ENCODE measurements at regions not wholly inside any gene's neighbourhood (a gene's known extent, or its start where the extent isn't known, plus 50 kb on each side); places are given as distances from the start of the nearest gene placed in this dataset.

DNA sequence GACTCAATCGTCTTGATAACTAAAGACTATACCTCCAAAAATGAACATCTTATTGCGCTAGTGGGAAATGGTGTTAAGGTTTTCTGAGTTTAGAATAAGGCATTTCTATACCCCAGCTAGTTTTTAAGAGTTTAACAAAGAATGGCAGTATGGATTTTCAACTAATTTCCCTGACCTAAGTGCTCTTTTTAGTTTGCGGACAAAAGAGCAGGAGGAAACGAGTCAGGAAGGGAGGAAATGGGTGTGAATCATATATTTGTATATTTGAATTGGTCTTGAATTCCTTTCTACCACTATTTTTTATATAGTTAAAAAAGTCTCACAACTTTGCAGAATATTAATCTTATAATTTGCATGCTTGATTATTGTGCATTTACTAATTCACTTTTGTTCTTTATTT, 516.3 kb upstream of the ZNF608 start:
- no peak overlapping the region for H3K4me3 Mint-ChIP-seq
- TF ChIP-seq, protein P1, sequence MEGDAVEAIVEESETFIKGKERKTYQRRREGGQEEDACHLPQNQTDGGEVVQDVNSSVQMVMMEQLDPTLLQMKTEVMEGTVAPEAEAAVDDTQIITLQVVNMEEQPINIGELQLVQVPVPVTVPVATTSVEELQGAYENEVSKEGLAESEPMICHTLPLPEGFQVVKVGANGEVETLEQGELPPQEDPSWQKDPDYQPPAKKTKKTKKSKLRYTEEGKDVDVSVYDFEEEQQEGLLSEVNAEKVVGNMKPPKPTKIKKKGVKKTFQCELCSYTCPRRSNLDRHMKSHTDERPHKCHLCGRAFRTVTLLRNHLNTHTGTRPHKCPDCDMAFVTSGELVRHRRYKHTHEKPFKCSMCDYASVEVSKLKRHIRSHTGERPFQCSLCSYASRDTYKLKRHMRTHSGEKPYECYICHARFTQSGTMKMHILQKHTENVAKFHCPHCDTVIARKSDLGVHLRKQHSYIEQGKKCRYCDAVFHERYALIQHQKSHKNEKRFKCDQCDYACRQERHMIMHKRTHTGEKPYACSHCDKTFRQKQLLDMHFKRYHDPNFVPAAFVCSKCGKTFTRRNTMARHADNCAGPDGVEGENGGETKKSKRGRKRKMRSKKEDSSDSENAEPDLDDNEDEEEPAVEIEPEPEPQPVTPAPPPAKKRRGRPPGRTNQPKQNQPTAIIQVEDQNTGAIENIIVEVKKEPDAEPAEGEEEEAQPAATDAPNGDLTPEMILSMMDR (conservative IDR thresholded peaks at IDR 0.05): no peak
- no peaks in the 10 kb centered on the region for H3K27me3 Mint-ChIP-seq (ENCODE audit: low read depth)
- H3K36me3 Mint-ChIP-seq (ENCODE audit: low read depth): peaks cover 9% of the 10 kb centered on the region
- DNase-seq (ENCODE audit: low read depth, low spot score): no peak
- H3K4me1 Mint-ChIP-seq: peaks cover 32% of the 10 kb centered on the region
- peaks cover 19% of the 10 kb centered on the region for H3K9me3 Mint-ChIP-seq
- no peak overlapping the region for H3K27ac Mint-ChIP-seq (ENCODE audit: unreplicated experiment)

GRCh38 chr5:125263356-125263755, 516.9 kb upstream of the ZNF608 start:
- Mint-ChIP-seq H3K27me3 (ENCODE audit: low read depth) (no peaks in the 10 kb centered on the region), H3K4me3 (no peak overlapping the region), H3K27ac (ENCODE audit: unreplicated experiment) (no peak overlapping the region), H3K9me3 (peaks cover 19% of the 10 kb centered on the region), H3K4me1 (peaks cover 27% of the 10 kb centered on the region), H3K36me3 (ENCODE audit: low read depth) (peaks cover 9% of the 10 kb centered on the region)
- no peak for DNase-seq (ENCODE audit: low read depth, low spot score)
- TF ChIP-seq, protein P1 (conservative IDR thresholded peaks at IDR 0.05): no peak

DNA sequence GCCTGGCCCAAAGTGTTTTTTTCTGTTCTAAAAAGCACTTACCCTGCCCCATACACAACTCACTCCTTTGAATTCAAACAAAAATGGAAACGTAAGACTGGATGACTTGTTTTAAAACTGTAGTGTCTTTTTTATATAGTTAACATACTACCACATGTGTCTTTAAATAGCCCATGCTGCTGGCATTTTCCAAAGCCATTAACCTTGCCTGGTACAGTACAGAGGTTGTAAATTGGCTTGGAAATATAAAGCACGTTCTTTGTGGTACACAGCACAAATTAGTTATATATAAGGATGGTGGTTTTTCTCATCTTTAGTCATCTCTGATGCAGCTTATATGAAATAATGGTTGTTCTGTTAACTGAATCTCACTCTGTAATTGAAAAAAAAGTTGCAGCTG, 519.7 kb upstream of the ZNF608 start:
- no peak for DNase-seq (ENCODE audit: low read depth, low spot score)
- Mint-ChIP-seq H3K36me3 (ENCODE audit: low read depth) (peaks cover 9% of the 10 kb centered on the region), H3K4me1 (peaks cover 33% of the 10 kb centered on the region), H3K9me3 (peaks cover 11% of the 10 kb centered on the region), H3K27me3 (ENCODE audit: low read depth) (no peaks in the 10 kb centered on the region), H3K4me3 (no peak overlapping the region), H3K27ac (ENCODE audit: unreplicated experiment) (no peak overlapping the region)
- TF ChIP-seq, protein P1 (conservative IDR thresholded peaks at IDR 0.05): no peak

DNA sequence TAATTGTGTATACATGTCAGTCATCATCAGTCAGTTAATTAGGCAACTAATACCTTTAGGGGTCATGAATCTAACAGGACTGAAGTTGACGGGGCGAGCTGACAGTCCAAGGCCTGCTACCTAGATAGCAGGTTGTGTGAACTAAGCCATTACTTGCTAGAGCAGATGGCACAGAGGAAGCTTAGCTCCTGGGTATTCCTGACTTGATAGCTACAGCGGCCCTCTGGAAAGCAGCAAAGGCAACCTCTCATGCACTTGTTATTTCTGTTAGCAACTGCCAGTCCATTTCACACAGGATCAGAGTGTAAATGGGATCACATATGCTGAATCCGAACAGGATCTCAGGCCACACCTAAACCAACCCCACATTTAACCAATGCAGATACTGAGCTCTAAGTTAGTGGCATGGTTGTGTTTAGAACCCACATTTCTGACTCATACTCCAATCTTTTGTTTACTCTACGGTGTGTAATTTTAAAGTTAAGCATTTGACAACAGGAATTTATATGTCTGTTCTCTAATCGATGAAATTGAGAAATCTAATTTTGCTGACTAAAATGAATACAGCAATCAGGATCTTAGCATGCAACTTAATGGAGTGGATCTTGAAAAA, 521.3 kb upstream of the ZNF608 start:
- DNase-seq (ENCODE audit: low read depth, low spot score): no peak
- no peak overlapping the region for H3K27ac Mint-ChIP-seq (ENCODE audit: unreplicated experiment)
- H3K36me3 Mint-ChIP-seq (ENCODE audit: low read depth): peaks cover 7% of the 10 kb centered on the region
- peaks cover 37% of the 10 kb centered on the region for H3K4me1 Mint-ChIP-seq
- peaks cover 10% of the 10 kb centered on the region for H3K9me3 Mint-ChIP-seq
- TF ChIP-seq, protein P1 (conservative IDR thresholded peaks at IDR 0.05): no peak
- no peak overlapping the region for H3K4me3 Mint-ChIP-seq
- H3K27me3 Mint-ChIP-seq (ENCODE audit: low read depth): no peaks in the 10 kb centered on the region

GRCh38 chr5:125269926-125270325, 523.5 kb upstream of the ZNF608 start:
- TF ChIP-seq, protein P1 (conservative IDR thresholded peaks at IDR 0.05): no peak
- Mint-ChIP-seq H3K36me3 (ENCODE audit: low read depth) (peaks cover 5% of the 10 kb centered on the region), H3K27ac (ENCODE audit: unreplicated experiment) (no peak overlapping the region), H3K4me1 (peaks cover 44% of the 10 kb centered on the region), H3K27me3 (ENCODE audit: low read depth) (no peaks in the 10 kb centered on the region), H3K4me3 (no peak overlapping the region), H3K9me3 (peaks cover 9% of the 10 kb centered on the region)
- no peak for DNase-seq (ENCODE audit: low read depth, low spot score)

Measured in neural crest cell (in vitro differentiated cells).